HG03025 (cell line): ENCODE measurements at regions not wholly inside any gene's neighbourhood (a gene's known extent, or its start where the extent isn't known, plus 50 kb on each side); places are given as distances from the start of the nearest gene placed in this dataset.

ENCODE experiments used
- ATAC-seq: cut with Tn5 transposase; IDR thresholded peaks from one replicate; pipeline ENCODE4 v1.9.1; 2021; ENCODE audit warnings: mild to moderate bottlenecking, moderate library complexity; ENCODE audit not compliant: unreplicated experiment, low FRiP score

DNA sequence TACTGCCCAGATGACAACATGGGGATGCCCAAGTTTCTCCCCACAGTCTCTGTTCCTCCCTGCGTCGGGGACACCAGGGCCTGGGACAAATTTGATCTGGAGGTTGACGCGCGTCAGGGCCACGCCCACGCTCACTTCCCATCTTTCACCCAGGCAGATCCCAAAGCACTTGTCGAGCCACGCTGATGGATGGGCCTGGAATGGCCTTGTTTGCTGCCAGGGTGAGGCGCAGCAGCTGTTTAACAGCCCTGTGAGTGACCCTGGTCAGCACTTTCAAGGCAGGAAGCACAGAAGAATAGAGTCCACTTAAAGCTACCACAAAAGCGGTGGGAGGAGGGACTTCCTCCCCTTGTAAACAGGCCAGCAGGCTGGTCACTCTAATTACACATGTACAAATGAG lies 324.7 kb upstream of the JARID2 start:
- ATAC-seq = no peak

DNA sequence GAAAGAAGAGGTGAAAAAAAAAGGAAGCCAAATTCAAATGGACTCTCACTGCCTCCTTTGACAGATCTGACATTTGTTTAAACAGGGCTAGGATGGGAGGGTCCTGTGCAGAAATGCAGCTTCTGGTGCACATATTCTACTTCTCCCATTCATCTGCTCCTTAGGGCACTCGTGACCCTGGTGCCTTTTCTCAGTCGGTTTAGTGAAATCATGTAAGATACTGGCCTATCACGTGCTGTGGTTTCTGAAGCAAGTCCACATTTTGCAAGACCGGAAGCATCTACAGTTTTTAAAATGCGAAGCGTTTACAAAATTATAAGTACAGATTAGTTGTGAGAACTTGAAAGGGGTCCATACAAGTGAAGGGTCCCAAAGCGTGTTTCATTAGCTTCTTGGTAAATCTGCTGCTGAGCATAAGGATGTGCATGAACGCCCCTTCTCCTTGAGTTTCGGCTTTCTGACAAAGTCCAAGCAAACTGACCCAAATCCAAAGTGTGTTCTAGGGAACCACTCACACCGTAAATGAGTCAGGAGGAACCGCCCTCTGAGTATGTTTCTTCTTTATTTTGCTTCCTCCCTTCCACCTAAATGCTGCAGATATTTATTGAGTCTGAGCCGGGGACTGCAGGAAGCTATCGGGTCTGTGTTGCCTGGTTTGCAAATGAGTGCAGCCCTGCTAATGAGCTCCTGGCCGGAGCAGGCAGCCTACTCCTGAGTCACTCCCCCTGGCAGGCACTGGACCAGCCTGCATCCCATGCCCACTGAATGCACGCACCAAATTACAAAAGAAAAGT lies 323.8 kb upstream of the JARID2 start:
- ATAC-seq = no peak

DNA sequence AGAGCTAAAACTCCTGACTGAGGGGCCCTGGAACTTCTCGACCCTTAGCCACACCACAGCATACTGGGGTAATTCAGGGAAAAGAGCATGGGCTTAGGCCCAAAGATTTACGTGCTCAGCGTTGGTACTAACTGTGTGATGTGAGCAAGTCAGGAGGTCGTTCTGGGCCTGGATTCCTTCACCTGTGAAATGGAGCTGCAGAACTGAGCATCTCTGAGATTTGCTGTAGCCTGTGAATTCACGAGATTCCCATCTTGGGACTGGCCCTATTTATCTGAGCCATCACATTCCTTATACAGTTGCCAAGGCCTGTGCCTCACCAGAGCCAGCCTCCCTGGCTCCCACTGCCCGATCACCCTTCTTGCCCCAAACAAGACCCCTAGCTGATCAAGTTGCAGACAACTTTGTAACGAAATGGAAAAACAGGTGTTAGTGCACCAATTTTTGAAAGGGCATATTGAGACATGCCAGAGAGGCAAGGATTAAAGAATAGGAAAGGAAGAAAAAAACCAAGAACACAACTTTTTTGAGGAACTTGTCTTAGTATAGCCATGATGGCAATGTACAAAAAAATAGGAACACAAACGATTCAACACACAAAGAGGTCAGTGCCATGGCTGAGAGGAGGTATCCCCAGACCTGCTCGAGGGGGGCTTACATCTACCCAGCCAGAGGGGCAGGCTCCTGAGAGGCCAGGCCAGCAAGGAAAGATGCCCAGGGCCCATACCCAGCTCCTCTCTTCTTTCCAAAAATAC lies 323.0 kb upstream of the JARID2 start:
- ATAC-seq = no peak

DNA sequence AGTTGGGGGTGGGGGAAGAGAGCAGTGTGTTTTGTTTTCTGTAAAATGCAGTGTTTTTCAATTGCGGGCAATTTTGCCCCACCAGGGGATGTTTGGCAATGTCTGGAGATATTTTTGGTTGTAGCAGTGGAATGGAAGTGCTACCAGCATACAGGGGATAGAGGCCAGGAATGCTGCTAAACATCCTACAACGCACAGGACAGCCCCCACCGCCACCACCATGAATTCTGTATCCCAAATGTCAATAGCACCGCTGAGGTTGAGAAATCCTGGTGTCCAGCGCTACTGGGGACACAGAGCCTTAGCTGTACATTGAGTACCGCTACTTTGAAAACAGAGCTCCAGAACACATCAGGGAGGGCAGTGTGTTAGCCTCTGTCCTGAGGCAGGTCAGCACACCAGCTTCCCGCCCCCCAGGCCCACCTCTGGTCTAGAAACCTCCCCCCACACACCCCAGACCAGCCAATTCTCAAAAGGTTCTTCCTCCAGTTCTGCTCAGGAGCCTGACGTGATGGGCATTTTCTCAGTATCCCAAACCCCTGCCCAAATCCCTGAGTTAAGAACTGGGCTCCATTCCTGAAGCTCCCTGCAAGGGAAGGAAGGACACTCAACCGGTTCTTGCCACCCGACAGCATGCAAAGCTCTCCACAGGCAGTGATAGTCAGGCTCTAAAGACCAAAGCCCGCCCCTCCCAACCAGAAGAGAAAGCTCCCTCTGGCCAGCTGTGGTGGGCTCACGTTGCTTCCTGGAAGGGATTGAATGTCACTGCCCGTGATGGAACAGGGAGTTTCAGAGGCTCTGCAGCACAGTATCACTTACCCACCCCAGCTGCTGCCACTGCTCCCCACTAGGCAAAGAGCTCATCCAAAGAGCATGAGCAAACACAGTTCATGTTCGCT lies 321.5 kb upstream of the JARID2 start:
- no peak for ATAC-seq

DNA sequence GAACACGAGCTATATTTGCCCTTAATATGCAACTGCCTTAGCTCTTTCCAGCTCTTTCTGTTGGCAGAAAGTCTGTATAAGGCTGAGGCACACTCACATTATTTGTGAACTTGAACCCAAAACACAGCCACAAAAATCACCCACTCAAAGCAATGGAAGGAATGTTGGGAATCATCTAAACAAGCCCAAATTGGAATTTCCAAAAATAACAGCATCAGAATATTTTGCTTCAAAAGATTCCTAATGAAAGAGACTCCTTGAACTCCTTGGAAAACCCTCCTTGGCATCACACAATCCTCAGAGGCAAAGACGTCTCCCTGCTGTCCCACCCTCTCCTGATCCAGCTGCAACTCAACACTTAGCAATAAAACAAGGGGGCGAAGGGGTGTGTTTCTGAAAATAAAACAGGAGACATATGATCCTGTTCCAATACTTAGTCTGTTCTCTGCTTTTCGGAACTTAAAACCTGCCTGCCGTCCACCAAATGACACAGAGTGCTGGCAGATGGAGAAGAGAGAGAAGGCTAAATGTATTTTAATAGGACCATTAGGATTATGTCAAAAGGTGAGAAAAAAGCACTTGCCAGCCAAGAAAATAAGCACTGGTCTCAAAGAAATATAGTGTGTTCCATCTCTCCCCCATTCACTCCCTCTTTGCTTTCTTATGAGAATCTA lies 320.7 kb upstream of the JARID2 start:
- no peak for ATAC-seq

DNA sequence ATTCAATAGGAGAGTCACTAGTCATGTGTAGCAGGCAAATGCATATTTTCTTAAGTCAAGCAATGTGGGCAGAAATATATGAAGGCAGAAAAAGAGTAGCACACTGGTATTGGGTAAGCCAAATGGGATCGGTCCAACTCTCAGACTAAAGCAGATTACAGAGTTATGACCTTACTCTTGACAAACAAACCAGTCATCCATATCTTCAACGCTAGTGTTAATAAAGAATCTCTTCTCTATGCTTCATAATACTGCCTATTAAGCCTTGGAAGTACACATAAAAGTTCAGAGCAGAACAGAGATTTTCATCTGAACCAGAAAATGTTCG lies 320.2 kb upstream of the JARID2 start:
- no peak for ATAC-seq

DNA sequence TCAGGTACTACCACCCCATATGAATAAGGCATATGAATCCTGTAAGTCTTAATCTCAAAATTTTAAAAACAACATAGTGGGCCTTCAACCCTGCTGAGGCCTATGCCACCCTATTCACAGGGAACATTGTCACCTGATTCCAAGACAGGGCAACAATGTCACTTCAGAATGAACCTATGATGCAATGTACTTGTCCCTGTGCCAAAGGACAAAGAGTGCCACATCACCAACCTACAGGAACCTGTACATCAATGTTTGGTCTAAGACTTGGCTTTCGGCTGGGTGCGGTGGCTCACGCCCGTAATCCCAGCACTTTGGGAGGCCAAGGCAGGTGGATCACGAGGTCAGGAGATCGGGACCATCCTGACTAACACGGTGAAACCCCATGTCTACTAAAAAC lies 318.5 kb upstream of the JARID2 start:
- ATAC-seq = no peak

DNA sequence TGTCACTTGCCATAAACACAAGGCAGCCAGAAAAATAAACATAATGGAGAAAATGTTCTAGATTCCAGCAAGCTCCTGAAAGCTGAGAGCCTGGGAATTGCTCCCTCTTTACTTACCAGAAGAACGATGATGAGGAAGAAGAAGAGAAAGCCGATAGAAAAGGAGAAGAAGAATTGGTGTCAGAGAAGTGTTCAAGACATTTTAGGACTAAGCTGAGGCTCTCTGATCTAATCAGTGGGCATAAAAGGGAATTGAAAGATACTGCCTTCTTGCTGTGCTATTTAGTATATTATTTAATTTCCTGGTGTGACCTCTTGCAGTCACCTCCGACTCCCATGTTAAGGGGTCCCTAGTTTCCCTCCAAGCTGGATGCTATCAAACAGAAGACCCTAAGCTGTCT lies 316.6 kb upstream of the JARID2 start:
- no peak for ATAC-seq

DNA sequence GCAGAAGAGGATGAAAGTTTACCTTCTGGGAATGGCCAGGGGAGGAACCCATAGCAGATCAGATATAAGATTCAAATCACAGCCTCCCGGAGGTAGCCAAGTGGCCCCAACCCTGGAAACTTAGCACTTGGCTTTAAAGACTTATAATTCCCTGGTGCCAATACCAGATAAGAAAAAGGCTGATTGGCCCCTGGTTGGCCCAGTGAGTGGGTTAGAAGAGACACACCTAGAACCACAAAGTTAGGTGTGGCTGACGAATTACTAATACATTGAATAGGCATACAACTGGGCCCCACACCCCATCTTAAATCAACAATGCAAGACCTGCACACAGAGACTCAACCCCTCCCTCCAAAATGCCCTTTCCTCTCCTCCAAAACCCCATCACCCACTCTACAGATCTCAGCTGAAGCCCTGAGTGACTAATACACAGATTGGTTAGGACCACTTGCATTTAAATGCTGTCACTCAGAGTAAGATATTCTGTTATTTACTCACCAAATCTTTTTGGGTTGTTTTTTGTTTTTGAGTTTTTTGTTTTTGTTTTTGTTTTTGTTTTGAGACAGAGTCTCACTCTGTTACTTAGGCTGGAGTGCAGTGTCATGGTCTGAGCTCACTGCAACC lies 315.4 kb upstream of the JARID2 start:
- ATAC-seq = no peak

DNA sequence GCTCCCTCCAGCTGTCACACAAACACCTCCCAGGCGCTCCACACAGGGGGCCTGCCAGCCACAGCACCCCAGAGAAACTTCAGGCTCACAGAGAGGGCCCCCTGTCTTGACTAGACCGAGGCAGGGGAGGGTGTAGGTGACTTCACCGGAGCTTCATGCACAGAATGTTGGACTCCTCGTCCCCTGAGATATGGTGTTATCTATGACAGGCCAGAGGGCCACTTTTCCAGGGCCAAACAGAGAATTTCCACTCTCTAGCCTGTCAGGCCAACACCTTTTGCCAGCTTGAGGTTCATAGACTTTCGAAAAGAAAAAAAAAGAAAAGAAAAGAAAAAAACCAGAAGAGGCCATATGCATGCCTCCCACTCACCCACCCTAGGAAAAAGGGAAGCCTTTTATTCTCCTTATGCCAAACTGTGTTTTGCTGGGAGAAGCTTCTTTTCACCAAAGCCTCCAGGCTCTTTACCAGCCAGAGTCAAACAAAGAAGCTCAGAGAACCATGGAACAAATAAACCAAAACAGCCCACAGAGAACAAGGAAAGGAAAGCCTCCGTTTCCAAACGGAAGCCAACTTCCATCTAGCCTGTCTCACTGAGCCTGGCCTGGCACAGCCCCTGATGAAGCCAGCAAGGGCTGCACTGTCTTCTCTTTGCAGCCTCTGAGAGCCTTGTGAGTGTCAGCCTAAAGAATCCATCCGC lies 313.2 kb upstream of the JARID2 start:
- ATAC-seq = no peak

DNA sequence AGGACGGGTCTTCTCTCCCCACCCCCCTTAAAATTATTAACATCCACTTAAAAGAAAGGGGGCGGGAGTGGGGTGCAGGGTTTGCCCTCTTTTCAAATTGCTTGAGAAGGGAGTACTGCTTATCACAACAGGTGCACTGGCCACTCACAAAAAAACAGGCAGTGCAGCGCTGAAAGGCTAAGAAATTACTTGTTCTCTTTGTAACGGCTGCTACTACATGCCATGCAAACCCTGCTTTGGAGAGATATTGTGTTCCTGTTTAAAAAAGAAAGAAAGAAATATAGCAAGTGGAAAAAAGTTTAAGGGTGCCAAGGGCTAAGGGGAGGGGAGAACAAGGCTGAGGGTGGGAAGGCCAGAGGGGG lies 312.7 kb upstream of the JARID2 start:
- no peak for ATAC-seq

DNA sequence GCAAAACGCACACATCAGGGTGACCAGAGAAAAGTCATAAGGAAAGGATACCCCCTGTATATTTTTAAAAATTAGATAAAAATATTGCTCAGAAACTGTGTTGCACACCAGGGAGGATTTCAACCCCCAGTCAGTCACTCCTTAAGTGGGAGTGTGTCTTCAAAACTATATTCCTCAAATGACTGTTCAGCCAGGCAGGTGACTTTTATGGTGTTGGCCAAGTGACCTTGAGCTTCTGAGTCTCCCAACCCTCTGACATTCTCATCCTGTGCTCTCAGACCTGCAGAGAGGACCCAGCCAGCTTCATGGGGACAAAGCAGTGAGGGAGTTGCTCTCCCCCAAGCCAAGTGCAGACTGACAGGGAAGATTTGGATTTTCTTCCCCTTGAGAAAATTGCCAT lies 311.9 kb upstream of the JARID2 start:
- ATAC-seq = no peak

DNA sequence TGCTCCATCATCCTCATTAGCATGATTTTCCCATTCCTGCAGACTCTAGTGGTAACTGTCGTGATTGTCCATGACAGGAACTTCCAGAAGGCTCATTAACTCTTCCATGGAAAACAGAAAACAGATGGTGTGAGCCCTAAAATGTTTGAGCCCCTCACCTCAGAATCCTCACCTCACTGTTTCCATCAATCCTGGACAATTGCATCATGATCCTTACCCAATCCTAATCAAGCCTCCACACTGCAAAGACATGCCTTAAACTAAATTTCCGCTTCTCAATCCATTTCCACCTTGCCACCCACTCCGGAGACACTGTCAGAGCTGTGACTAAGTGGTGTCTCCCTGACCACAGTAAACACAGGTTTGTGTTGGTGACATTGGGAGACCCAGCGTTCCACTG lies 311.0 kb upstream of the JARID2 start:
- no peak for ATAC-seq

DNA sequence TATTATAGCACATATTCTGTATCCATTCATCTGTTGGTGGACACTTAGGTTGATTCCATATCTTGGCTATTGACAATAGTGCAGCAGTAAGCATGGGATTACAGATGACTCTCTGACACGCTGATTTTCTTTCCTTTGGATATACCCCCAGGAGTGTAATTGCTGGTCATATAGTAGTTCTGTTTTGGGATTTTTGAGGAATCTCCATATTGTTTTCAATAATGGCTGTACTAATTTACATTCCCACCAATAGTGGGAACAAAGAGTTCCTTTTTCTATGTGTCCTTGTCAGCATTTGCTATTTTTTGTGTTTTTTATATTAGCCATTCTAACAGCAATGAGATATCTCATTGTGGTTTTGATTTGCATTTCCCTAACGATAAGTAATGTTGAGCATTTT lies 309.0 kb upstream of the JARID2 start:
- no peak for ATAC-seq

DNA sequence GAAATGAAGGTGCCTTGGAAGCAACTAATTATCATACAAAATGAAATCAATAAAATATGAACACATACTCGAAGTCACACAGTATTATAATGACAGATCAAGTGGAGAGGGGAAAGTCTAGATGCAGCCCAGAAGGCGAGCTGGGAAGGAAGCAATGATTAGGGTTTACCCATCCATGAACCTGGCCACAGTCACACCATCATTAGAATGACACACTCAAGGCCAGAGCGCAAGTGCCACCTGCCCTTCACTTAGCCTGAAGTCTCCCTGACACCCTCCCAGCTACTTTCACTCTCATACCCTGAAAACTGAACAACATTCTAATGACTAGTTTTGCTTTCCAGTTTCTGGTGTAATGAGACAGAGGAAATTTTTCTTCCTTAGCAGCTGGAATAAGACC lies 302.8 kb upstream of the JARID2 start:
- no peak for ATAC-seq

DNA sequence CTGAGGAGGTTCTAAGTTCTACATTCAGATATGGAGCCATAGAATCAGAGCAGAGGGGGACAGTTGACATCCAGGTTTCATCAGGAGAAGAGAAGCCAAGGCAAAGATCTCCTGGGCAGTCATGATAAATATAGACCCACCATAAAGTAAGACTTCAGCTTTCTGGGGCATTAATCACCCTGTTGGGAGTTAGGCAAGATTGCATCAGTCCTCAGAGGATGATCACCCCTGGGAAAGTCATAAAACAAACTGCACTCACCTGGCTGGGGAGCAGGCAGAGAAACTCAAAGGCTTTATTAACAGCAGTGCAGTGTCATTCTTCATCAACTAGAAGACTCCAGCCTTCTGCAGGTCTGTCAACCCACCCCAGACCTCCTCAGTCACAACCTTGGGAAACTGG lies 301.3 kb upstream of the JARID2 start:
- no peak for ATAC-seq

DNA sequence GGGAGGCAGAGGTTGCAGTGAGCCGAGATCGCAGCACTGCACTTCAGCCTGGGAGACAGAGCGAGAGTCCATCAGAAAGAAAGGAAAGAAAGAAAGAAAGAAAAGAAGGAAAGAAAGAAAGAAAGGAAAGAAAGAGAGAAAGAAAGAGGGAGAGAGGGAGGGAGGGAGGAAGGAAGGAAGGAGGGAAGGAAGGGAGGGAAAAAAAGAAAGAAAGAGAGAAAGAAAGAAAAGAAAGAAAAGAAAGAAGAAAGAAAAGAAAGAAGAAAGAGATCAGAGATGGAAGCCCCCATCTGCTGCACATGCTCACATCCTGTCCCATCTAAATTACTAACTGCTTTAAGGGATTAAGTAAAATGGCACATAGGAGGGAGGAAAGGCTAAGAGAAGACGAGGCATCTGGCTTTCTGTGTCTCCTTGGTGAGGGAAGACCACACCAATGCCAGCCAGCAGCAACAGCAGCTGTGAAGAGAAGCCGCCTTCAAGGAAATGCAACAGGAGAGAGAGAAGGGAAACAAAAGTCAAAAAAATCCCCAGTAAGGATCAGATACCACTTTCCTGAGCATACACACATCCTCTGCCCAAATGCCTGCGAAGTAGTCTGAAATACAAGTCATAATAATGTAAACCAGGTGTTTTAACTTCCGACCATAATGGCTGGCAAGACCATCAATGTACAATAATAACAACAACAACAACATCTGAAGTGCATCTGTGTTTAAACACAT lies 300.2 kb upstream of the JARID2 start:
- ATAC-seq = no peak

DNA sequence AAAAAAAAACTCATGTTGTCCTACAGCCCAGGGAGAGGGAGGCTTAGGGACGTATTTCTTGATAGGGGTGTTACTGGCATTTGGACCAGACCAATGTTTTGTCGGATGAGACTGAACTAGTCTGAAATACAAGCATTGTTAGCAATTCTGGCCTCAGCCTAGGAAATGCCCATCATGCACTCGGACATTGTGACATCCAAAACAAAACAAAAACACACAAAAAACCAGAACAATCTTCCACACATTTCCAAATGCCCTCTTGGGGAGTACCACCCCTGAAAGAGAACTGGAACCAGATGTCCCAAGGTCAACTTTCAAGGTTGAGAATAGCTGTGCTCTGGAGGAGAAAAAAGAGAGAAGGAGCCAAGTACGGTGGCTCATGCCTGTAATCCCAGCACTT lies 299.1 kb upstream of the JARID2 start:
- no peak for ATAC-seq

DNA sequence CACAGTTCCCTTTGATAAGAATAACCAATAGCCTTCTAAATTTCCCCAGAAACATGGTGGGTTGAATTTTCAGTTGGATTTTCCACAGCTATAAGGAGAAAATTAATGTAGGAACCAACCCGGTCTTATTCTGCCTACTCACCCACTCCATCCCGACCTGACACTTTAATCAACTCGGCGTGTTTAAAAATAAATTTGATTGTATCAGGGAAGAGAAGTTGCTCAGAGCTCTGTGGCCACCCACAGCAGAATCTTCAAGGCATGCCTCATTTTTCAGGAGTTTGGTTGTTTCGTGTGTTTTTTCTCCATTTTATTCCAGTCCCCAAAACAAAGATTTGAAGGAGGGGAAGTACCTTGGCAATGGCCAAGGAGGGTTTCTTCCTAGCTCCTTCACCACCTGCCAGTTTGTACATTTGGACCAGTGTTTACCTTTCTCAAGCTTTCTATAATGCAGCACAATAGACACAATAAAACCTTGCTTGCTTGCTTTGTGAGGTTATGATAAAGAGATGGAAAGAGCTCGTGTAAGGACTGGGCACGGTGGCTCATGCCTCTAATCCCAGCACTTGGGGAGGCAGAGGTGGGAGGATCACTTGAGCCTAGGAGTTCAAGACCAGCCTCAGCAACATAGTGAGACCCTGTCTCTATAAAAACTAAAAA lies 297.2 kb upstream of the JARID2 start:
- ATAC-seq = no peak
